HUES64 (cell line): ENCODE measurements at regions not wholly inside any gene's neighbourhood (a gene's known extent, or its start where the extent isn't known, plus 50 kb on each side); places are given as distances from the start of the nearest gene placed in this dataset.

Source experiments
- H3K27ac ChIP-seq: 2 replicates; pipeline ENCODE4 v1.7.0; 2013; ENCODE audit warnings: low read depth, low read length, inconsistent platforms
- H3K27me3 ChIP-seq: 2 replicates; pipeline ENCODE4 v1.6.1; 2013; ENCODE audit warnings: mild to moderate bottlenecking, low read length; ENCODE audit not compliant: insufficient read depth
- H3K36me3 ChIP-seq: 2 replicates; pipeline ENCODE4 v1.6.1; 2013; ENCODE audit warnings: mild to moderate bottlenecking, low read length; ENCODE audit not compliant: insufficient read depth
- H3K4me1 ChIP-seq: 2 replicates; pipeline ENCODE4 v1.6.1; 2013; ENCODE audit warnings: mild to moderate bottlenecking, low read length, moderate library complexity; ENCODE audit not compliant: insufficient read depth
- H3K4me3 ChIP-seq: 2 replicates; pipeline ENCODE4 v1.5.1; 2013; ENCODE audit warnings: mild to moderate bottlenecking, low read length, moderate library complexity
- H3K9ac ChIP-seq: 2 replicates; pipeline ENCODE4 v1.6.1; 2013; ENCODE audit warnings: mild to moderate bottlenecking, low read depth, low read length
- H3K9me3 ChIP-seq: 2 replicates; pipeline ENCODE4 v1.6.1; 2013; ENCODE audit warnings: low read depth, low read length; ENCODE audit not compliant: insufficient read depth
- WGBS: fragments of 150-250, 120-280 bp; methylation state at CpG from one replicate; pipeline ENCODE4 v1.1.7; 2013; ENCODE audit warnings: missing lambda C conversion rate; 5-methylcytosine and 5-hydroxymethylcytosine counted together

- H3K27ac ChIP-seq, result no peak overlapping the region
These were observed 208.9 kb upstream of the ARHGEF9 start for GRCh38 chrX:63993936-63994335.

GRCh38 chrX:63985906-63986305 lies 200.9 kb upstream of the ARHGEF9 start:
- H3K27ac ChIP-seq, result no peak overlapping the region
- H3K36me3 ChIP-seq, result no peaks in the 10 kb centered on the region
- H3K4me3 ChIP-seq, result no peak overlapping the region
- H3K9ac ChIP-seq, result no peak overlapping the region
- 79% methylated on average over 7 of the region's 7 CpGs for WGBS
- H3K27me3 ChIP-seq, result no peaks in the 10 kb centered on the region
- no peaks in the 10 kb centered on the region for H3K9me3 ChIP-seq
- H3K4me1 ChIP-seq, result no peaks in the 10 kb centered on the region

More at GRCh38 chrX:63993936-63994335, 208.9 kb upstream of the ARHGEF9 start:
- no peaks in the 10 kb centered on the region for H3K36me3 ChIP-seq
- H3K27me3 ChIP-seq, result no peaks in the 10 kb centered on the region
- no peak overlapping the region for H3K4me3 ChIP-seq
- H3K9me3 ChIP-seq, result no peaks in the 10 kb centered on the region
- no peak overlapping the region for H3K9ac ChIP-seq
- H3K4me1 ChIP-seq, result no peaks in the 10 kb centered on the region
- WGBS, result 95% methylated on average over 2 of the region's 4 CpGs

- 88% methylated on average over 1 of the region's 1 CpG for WGBS
- Histone ChIP-seq H3K4me1 (no peaks in the 10 kb centered on the region), H3K36me3 (no peaks in the 10 kb centered on the region), H3K27me3 (no peaks in the 10 kb centered on the region), H3K27ac (no peak overlapping the region), H3K9ac (no peak overlapping the region), H3K4me3 (no peak overlapping the region), H3K9me3 (peaks cover 7% of the 10 kb centered on the region; the same call in 1 of the 2 replicates)
These were observed 194.5 kb upstream of the ARHGEF9 start for GRCh38 chrX:63979480-63979879.

DNA sequence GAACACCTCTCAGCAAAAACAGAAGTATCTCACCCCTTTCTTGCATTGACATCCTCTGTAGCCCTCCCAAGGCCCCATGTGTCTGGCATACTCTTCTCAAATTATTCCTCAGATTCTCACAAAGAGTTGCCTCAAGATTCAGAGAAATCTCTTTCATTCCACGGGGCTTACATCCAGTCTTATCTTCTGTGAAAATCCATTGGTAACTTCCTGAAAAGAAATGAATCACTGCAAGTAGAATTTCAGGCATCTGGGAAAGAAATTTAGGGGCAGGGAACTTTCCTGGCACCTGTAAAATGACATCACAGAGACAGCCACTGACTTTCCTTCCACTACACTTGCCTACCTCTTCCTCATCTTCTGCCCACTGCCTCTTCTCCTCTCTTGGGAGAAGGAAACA lies 182.5 kb upstream of the ARHGEF9 start:
- H3K4me3 ChIP-seq, result no peak overlapping the region
- H3K27me3 ChIP-seq, result no peaks in the 10 kb centered on the region
- H3K9ac ChIP-seq, result no peak overlapping the region
- H3K27ac ChIP-seq, result no peak overlapping the region
- 81% methylated on average over 1 of the region's 1 CpG for WGBS
- no peaks in the 10 kb centered on the region for H3K4me1 ChIP-seq
- H3K9me3 ChIP-seq, result no peaks in the 10 kb centered on the region
- no peaks in the 10 kb centered on the region for H3K36me3 ChIP-seq

- Histone ChIP-seq H3K9me3 (no peaks in the 10 kb centered on the region), H3K27ac (no peak overlapping the region), H3K36me3 (no peaks in the 10 kb centered on the region), H3K4me3 (no peak overlapping the region), H3K27me3 (no peaks in the 10 kb centered on the region), H3K9ac (no peak overlapping the region), H3K4me1 (peaks cover 16% of the 10 kb centered on the region)
- WGBS, result 78% methylated on average over 2 of the region's 2 CpGs
These were observed 178.2 kb upstream of the ARHGEF9 start for GRCh38 chrX:63963095-63963784.

- Histone ChIP-seq H3K36me3 (no peaks in the 10 kb centered on the region), H3K9ac (no peak overlapping the region), H3K4me1 (peaks cover 16% of the 10 kb centered on the region), H3K9me3 (no peaks in the 10 kb centered on the region), H3K4me3 (no peak overlapping the region), H3K27me3 (no peaks in the 10 kb centered on the region), H3K27ac (no peak overlapping the region)
- WGBS, result no CpG with 5 or more reads among the region's 1 CpG
These were observed 176.9 kb upstream of the ARHGEF9 start for GRCh38 chrX:63961964-63962363.

- Histone ChIP-seq H3K36me3 (no peaks in the 10 kb centered on the region), H3K9me3 (no peaks in the 10 kb centered on the region)
These were observed 175.0 kb upstream of the ARHGEF9 start for GRCh38 chrX:63959975-63960374.

GRCh38 chrX:63958134-63958865 lies 173.3 kb upstream of the ARHGEF9 start:
- 100% methylated on average over 1 of the region's 2 CpGs for WGBS
- Histone ChIP-seq H3K4me1 (peaks cover 16% of the 10 kb centered on the region), H3K9me3 (no peaks in the 10 kb centered on the region), H3K27ac (no peak overlapping the region), H3K4me3 (no peak overlapping the region), H3K36me3 (no peaks in the 10 kb centered on the region), H3K27me3 (no peaks in the 10 kb centered on the region), H3K9ac (no peak overlapping the region)

More at GRCh38 chrX:63959975-63960374, 175.0 kb upstream of the ARHGEF9 start:
- H3K27ac ChIP-seq, result no peak overlapping the region
- no peak overlapping the region for H3K4me3 ChIP-seq
- H3K4me1 ChIP-seq, result peaks cover 16% of the 10 kb centered on the region
- no peak overlapping the region for H3K9ac ChIP-seq
- no peaks in the 10 kb centered on the region for H3K27me3 ChIP-seq

DNA sequence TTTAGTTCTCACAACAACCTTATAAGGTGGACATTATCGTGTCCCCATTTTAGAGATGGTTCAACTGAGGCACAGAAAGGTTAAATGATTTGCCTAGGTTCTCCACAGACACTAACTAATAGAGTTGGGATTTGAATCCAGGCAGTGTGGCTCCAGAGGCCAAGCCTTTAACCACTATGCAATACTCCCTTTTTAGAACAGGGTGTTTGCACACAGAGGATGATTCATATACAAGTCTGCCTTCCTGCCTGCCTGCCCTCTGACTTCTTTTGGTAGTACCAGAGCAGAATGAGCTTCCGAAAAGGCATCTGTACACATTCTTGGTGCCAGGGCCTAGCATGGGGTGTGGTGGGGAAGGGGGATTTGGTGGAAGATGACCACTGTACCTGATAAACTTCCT lies 150.8 kb upstream of the ARHGEF9 start:
- no peaks in the 10 kb centered on the region for H3K36me3 ChIP-seq
- peaks cover 13% of the 10 kb centered on the region for H3K4me1 ChIP-seq
- no peak overlapping the region for H3K4me3 ChIP-seq
- H3K9ac ChIP-seq, result no peak overlapping the region
- H3K9me3 ChIP-seq, result no peaks in the 10 kb centered on the region
- WGBS, result 92% methylated on average over 2 of the region's 2 CpGs
- no peak overlapping the region for H3K27ac ChIP-seq
- no peaks in the 10 kb centered on the region for H3K27me3 ChIP-seq

DNA sequence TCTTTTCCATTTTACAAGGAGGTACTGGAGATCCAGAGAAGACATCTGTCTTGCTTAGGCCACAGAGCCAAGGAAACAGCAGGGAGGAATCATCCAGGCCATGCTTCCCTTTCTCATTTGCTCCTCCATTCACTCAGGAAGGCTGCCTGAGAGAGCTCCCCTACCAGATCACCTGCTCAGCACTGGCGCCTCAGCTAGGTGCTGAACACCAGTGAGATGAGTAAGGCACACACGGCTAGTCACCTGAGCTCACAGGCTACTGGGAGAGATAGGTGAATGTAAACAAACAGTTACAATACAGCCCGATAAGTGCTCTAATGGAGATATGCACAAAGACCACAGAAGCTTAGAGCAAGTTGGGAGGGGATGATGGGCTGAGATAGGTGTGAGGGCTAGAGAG lies 149.8 kb upstream of the ARHGEF9 start:
- no peaks in the 10 kb centered on the region for H3K9me3 ChIP-seq
- peak overlapping the region; percentile 64; the same call in 1 of the 2 replicates for H3K27ac ChIP-seq
- no peaks in the 10 kb centered on the region for H3K36me3 ChIP-seq
- peaks cover 13% of the 10 kb centered on the region for H3K4me1 ChIP-seq
- H3K27me3 ChIP-seq, result no peaks in the 10 kb centered on the region
- H3K4me3 ChIP-seq, result no peak overlapping the region
- H3K9ac ChIP-seq, result no peak overlapping the region
- WGBS, result 29% methylated on average over 3 of the region's 3 CpGs

DNA sequence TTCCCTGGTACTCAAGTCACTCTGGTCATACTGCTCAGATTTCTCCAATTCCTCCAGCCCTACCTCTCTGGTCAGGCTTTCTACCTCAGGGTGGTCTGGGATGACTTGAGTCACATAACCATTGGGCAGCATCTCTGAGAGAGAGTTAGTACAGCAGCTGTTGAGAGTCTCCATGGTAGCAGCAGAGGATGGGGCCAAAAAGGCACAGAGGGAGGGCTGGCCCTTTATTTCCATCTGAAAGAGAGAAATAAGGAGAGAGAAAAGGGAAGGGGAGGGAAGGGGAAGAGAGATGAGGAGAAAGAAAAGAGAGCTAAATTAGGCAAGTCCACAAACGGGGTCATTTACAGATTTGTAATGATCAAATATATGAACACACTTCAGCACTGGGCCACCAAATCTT lies 149.1 kb upstream of the ARHGEF9 start:
- Histone ChIP-seq H3K9ac (no peak overlapping the region), H3K9me3 (no peaks in the 10 kb centered on the region), H3K27ac (peak overlapping the region; percentile 64; the same call in 1 of the 2 replicates), H3K4me1 (peaks cover 13% of the 10 kb centered on the region), H3K4me3 (0 out of 2 replicates have a peak overlapping the region, but pooled peaks have one; percentile 19), H3K27me3 (no peaks in the 10 kb centered on the region), H3K36me3 (no peaks in the 10 kb centered on the region)
- WGBS, result no CpG with 5 or more reads among the region's 1 CpG
